SK-N-SH treated with all-trans-retinoic acid at 6 μM for 48 hours (cell line): ENCODE measurements at regions not wholly inside any gene's neighbourhood (a gene's known extent, or its start where the extent isn't known, plus 50 kb on each side); places are given as distances from the start of the nearest gene placed in this dataset.
A peak's percentile ranks its signal among the peaks of the same experiment; 100 is the strongest.

Experiments used
- ATAC-seq: fragments of 200-7000 bp; cut with Tn5 transposase; 3 replicates; pipeline ENCODE4 v1.9.1; 2020; ENCODE audit warnings: mild to moderate bottlenecking, moderate library complexity
- ARNTL ChIP-seq: fragments of 450-650 bp; formaldehyde crosslinking; IDR thresholded peaks from 2 replicates; pipeline ENCODE4 v1.5.0; 2020; ENCODE audit warnings: low read depth, mild to moderate bottlenecking, moderate library complexity, borderline replicate concordance
- BACH2 ChIP-seq: fragments of 250-450 bp; sonication (Bioruptor Pico); IDR thresholded peaks from 2 replicates; pipeline ENCODE4 v1.9.0; 2021; ENCODE audit warnings: mild to moderate bottlenecking, borderline replicate concordance
- CSDC2 ChIP-seq: fragments of 250-450 bp; sonication (Bioruptor Pico); IDR thresholded peaks from 2 replicates; pipeline ENCODE4 v1.5.0; 2020; ENCODE audit warnings: mild to moderate bottlenecking, moderate library complexity
- ESRRG ChIP-seq: fragments of 250-450 bp; sonication (Bioruptor Pico); IDR thresholded peaks from 2 replicates; pipeline ENCODE4 v1.6.1; 2021; ENCODE audit warnings: mild to moderate bottlenecking
- GLIS3 ChIP-seq: fragments of 250-450 bp; sonication (Bioruptor Pico); IDR thresholded peaks from 2 replicates; pipeline ENCODE4 v1.5.0; 2020; ENCODE audit warnings: mild to moderate bottlenecking, moderate library complexity
- ISL1 ChIP-seq: fragments of 250-450 bp; sonication (Bioruptor Pico); IDR thresholded peaks from 2 replicates; pipeline ENCODE4 v2.1.2; 2022; ENCODE audit warnings: mild to moderate bottlenecking, moderate library complexity
- OSR1 ChIP-seq: fragments of 250-450 bp; sonication (Bioruptor Pico); IDR thresholded peaks from 2 replicates; pipeline ENCODE4 v1.8.0; 2022; ENCODE audit warnings: moderate library complexity, mild to moderate bottlenecking, inconsistent platforms
- PPARA ChIP-seq: fragments of 250-450 bp; sonication (Bioruptor Pico); IDR thresholded peaks from 2 replicates; pipeline ENCODE4 v1.5.0; 2020; ENCODE audit warnings: mild to moderate bottlenecking, borderline replicate concordance
- RARB ChIP-seq: fragments of 250-450 bp; sonication (Bioruptor Pico); IDR thresholded peaks from 2 replicates; pipeline ENCODE4 v1.8.0; 2021; ENCODE audit warnings: mild to moderate bottlenecking, moderate library complexity
- SNAI2 ChIP-seq: fragments of 250-450 bp; sonication (Bioruptor Pico); IDR thresholded peaks from 2 replicates; pipeline ENCODE4 v1.5.0; 2020; ENCODE audit warnings: mild to moderate bottlenecking, moderate library complexity
- TCF4 ChIP-seq: fragments of 250-450 bp; sonication (Bioruptor Pico); IDR thresholded peaks from 2 replicates; pipeline ENCODE4 v1.8.0; 2021; ENCODE audit warnings: mild to moderate bottlenecking, moderate library complexity, borderline replicate concordance
- TOX ChIP-seq: fragments of 250-450 bp; sonication (Bioruptor Pico); IDR thresholded peaks from 2 replicates; pipeline ENCODE4 v1.8.0; 2021; ENCODE audit warnings: mild to moderate bottlenecking, moderate library complexity, borderline replicate concordance
- ZC3H10 ChIP-seq: fragments of 250-450 bp; sonication (Bioruptor Pico); IDR thresholded peaks from 2 replicates; pipeline ENCODE4 v1.5.1; 2021; ENCODE audit warnings: mild to moderate bottlenecking, moderate library complexity
- ZFP3 ChIP-seq: fragments of 250-450 bp; sonication (Bioruptor Pico); IDR thresholded peaks from 2 replicates; pipeline ENCODE4 v1.5.0; 2020; ENCODE audit warnings: mild to moderate bottlenecking, moderate library complexity
- ZNF565 ChIP-seq: fragments of 450-650 bp; formaldehyde crosslinking; conservative IDR thresholded peaks from 2 replicates; pipeline ENCODE4 v1.5.0; 2020; ENCODE audit warnings: low read depth, mild to moderate bottlenecking, moderate library complexity
- ZNF70 ChIP-seq: fragments of 450-650 bp; formaldehyde crosslinking; IDR thresholded peaks from 2 replicates; pipeline ENCODE4 v1.5.0; 2020; ENCODE audit warnings: mild to moderate bottlenecking, moderate library complexity
- ZNF8 ChIP-seq: fragments of 450-650 bp; formaldehyde crosslinking; IDR thresholded peaks from 2 replicates; pipeline ENCODE4 v1.5.0; 2020; ENCODE audit warnings: mild to moderate bottlenecking, moderate library complexity
- TF ChIP-seq, protein P1 (sequence below): fragments of 250-450 bp; sonication (Bioruptor Pico); IDR thresholded peaks from 2 replicates; pipeline ENCODE4 v1.8.0; 2020; ENCODE audit warnings: mild to moderate bottlenecking, moderate library complexity, borderline replicate concordance
- TF ChIP-seq, protein P2 (sequence below): fragments of 250-450 bp; sonication (Bioruptor Pico); IDR thresholded peaks from 2 replicates; pipeline ENCODE4 v1.8.0; 2021; ENCODE audit warnings: low read depth, mild to moderate bottlenecking, moderate library complexity, borderline replicate concordance
- TF ChIP-seq, protein P3 (sequence below): fragments of 250-450 bp; sonication (Bioruptor Pico); IDR thresholded peaks from 2 replicates; pipeline ENCODE4 v1.5.0; 2020; ENCODE audit warnings: mild to moderate bottlenecking, moderate library complexity
- TF ChIP-seq, protein P4 (sequence below): fragments of 250-450 bp; sonication (Bioruptor Pico); IDR thresholded peaks from 2 replicates; pipeline ENCODE4 v1.5.1; 2020; ENCODE audit warnings: low read depth, mild to moderate bottlenecking, moderate library complexity

DNA sequence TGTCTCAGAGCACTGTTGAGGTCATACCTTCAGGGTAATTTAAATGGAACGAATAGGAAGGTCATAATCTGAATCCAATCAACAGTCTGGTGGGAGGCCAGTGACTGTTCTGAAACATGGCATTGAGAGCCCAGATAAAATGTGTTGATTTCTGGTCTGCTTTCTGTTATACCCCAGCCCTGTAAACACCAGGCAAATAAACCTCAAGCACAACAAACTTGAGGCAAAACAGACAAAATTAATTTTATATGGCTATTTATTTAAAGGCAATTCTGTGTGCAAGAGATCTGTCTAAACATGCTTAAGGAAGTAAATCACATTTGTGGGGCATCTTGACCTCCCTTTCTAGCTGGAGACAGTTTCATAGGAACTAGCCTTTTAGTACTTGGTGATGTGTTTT is 140.9 kb upstream of the SPEF2 start:
- TF ChIP-seq ZNF70 (CRISPR knock-in tag): peak; percentile 71; the same call in 1 of the 2 replicates
- TF ChIP-seq ISL1 (CRISPR knock-in tag): no peak
- peak; percentile 61; the same call in 1 of the 2 replicates for TF ChIP-seq TCF4 (CRISPR knock-in tag)
- TF ChIP-seq, protein P1, sequence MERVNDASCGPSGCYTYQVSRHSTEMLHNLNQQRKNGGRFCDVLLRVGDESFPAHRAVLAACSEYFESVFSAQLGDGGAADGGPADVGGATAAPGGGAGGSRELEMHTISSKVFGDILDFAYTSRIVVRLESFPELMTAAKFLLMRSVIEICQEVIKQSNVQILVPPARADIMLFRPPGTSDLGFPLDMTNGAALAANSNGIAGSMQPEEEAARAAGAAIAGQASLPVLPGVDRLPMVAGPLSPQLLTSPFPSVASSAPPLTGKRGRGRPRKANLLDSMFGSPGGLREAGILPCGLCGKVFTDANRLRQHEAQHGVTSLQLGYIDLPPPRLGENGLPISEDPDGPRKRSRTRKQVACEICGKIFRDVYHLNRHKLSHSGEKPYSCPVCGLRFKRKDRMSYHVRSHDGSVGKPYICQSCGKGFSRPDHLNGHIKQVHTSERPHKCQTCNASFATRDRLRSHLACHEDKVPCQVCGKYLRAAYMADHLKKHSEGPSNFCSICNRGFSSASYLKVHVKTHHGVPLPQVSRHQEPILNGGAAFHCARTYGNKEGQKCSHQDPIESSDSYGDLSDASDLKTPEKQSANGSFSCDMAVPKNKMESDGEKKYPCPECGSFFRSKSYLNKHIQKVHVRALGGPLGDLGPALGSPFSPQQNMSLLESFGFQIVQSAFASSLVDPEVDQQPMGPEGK (CRISPR knock-in tag): no peak
- TF ChIP-seq BACH2 (CRISPR knock-in tag): no peak
- no peak for TF ChIP-seq CSDC2
- no peak for TF ChIP-seq GLIS3 (CRISPR knock-in tag)
- peak; percentile 57 for ATAC-seq

DNA sequence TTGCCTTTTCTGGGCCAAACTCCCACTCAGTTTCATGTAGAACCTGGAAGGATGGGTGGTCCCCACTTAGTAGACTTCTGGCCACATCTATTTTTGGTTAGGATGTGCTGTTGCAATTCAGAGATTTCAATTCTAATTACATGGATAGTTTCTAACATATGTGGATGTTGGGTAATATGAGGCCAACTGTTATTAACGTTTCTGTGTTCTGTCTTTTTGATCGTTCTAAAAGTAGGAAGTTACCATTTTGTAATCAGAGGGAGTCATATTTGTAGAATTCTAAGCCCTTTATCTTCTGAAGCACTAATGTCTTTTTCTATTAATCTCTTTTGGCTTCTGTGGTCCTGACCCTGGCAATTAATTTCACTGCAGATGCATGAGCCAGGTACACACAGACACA is 141.6 kb upstream of the SPEF2 start:
- no peak for TF ChIP-seq ZNF70 (CRISPR knock-in tag)
- no peak for TF ChIP-seq RARB (CRISPR knock-in tag)
- TF ChIP-seq OSR1 (CRISPR knock-in tag): no peak
- TF ChIP-seq ZFP3 (CRISPR knock-in tag): no peak
- TF ChIP-seq TCF4 (CRISPR knock-in tag): no peak
- no peak for TF ChIP-seq ZNF565
- no peak for TF ChIP-seq PPARA (CRISPR knock-in tag)
- no peak; the same call in 2 of the 3 replicates for ATAC-seq

DNA sequence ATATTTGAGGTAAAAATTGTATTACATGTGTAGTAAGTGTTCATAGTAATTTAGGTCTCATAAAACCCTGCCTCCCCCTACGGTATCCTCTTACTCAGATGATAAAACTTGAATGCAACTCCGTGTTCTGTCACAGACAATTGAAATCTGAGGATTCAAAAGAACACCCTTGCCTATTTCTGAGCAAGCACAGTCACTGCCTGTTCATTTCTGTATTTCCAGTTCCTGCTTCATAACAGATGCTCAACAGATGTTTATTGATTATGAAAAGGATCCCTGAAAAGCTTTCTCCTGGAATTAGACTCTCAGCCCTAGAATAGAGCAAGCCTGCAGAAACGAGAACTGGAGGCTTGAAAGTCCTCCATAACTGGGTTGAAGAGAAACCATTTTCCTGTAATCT is 144.1 kb upstream of the SPEF2 start:
- TF ChIP-seq OSR1 (CRISPR knock-in tag) (no peak), GLIS3 (CRISPR knock-in tag) (no peak), ESRRG (CRISPR knock-in tag) (no peak), ISL1 (CRISPR knock-in tag) (no peak), BACH2 (CRISPR knock-in tag) (no peak), ZFP3 (CRISPR knock-in tag) (no peak), ZNF8 (CRISPR knock-in tag) (no peak), ZNF565 (no peak), ZNF70 (CRISPR knock-in tag) (no peak), TCF4 (CRISPR knock-in tag) (no peak), ARNTL (CRISPR knock-in tag) (no peak), ZC3H10 (CRISPR knock-in tag) (no peak), TOX (CRISPR knock-in tag) (no peak)
- TF ChIP-seq, protein P2, sequence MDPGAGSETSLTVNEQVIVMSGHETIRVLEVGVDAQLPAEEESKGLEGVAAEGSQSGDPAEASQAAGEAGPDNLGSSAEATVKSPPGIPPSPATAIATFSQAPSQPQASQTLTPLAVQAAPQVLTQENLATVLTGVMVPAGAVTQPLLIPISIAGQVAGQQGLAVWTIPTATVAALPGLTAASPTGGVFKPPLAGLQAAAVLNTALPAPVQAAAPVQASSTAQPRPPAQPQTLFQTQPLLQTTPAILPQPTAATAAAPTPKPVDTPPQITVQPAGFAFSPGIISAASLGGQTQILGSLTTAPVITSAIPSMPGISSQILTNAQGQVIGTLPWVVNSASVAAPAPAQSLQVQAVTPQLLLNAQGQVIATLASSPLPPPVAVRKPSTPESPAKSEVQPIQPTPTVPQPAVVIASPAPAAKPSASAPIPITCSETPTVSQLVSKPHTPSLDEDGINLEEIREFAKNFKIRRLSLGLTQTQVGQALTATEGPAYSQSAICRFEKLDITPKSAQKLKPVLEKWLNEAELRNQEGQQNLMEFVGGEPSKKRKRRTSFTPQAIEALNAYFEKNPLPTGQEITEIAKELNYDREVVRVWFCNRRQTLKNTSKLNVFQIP: no peak
- TF ChIP-seq, protein P3, sequence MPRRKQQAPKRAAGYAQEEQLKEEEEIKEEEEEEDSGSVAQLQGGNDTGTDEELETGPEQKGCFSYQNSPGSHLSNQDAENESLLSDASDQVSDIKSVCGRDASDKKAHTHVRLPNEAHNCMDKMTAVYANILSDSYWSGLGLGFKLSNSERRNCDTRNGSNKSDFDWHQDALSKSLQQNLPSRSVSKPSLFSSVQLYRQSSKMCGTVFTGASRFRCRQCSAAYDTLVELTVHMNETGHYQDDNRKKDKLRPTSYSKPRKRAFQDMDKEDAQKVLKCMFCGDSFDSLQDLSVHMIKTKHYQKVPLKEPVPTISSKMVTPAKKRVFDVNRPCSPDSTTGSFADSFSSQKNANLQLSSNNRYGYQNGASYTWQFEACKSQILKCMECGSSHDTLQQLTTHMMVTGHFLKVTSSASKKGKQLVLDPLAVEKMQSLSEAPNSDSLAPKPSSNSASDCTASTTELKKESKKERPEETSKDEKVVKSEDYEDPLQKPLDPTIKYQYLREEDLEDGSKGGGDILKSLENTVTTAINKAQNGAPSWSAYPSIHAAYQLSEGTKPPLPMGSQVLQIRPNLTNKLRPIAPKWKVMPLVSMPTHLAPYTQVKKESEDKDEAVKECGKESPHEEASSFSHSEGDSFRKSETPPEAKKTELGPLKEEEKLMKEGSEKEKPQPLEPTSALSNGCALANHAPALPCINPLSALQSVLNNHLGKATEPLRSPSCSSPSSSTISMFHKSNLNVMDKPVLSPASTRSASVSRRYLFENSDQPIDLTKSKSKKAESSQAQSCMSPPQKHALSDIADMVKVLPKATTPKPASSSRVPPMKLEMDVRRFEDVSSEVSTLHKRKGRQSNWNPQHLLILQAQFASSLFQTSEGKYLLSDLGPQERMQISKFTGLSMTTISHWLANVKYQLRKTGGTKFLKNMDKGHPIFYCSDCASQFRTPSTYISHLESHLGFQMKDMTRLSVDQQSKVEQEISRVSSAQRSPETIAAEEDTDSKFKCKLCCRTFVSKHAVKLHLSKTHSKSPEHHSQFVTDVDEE (CRISPR knock-in tag): no peak
- TF ChIP-seq, protein P4, sequence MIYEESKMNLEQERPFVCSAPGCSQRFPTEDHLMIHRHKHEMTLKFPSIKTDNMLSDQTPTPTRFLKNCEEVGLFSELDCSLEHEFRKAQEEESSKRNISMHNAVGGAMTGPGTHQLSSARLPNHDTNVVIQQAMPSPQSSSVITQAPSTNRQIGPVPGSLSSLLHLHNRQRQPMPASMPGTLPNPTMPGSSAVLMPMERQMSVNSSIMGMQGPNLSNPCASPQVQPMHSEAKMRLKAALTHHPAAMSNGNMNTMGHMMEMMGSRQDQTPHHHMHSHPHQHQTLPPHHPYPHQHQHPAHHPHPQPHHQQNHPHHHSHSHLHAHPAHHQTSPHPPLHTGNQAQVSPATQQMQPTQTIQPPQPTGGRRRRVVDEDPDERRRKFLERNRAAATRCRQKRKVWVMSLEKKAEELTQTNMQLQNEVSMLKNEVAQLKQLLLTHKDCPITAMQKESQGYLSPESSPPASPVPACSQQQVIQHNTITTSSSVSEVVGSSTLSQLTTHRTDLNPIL (CRISPR knock-in tag): no peak
- ATAC-seq: no peak

DNA sequence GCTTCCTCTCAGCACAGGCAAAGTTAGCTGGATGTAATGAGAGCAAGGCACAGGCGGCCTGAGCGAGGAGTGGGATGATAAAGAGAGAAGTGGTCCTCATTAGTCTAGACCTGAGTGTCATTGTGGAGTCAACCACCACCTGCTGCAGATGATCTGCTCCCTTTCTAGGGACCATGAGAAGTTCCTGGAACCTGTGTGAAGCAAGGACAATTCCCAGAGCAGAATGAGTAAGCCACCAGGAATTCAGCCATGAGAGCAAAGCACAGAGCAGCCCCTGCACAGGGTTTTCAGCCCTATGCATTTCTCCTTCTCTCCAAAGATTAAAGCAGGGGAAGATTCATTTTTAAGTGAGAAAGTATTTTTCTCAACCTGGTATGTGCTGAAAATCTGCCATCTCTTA is 146.8 kb upstream of the SPEF2 start:
- peak; percentile 77 for ATAC-seq
- no peak for TF ChIP-seq ISL1 (CRISPR knock-in tag)
- TF ChIP-seq OSR1 (CRISPR knock-in tag): no peak
- TF ChIP-seq SNAI2 (CRISPR knock-in tag): no peak
- TF ChIP-seq, protein P2: no peak
- TF ChIP-seq ZC3H10 (CRISPR knock-in tag): no peak
- no peak for TF ChIP-seq TCF4 (CRISPR knock-in tag)
- TF ChIP-seq ZFP3 (CRISPR knock-in tag): no peak
- TF ChIP-seq ARNTL (CRISPR knock-in tag): no peak
